GM12878 (cell line): ENCODE measurements at regions not wholly inside any gene's neighbourhood (a gene's known extent, or its start where the extent isn't known, plus 50 kb on each side); places are given as distances from the start of the nearest gene placed in this dataset.

Experiments used
- ATAC-seq: fragments of 200-7000 bp; cut with Tn5 transposase; 3 replicates; pipeline ENCODE4 v1.9.1; 2020; ENCODE audit warnings: mild to moderate bottlenecking, moderate library complexity
- BruUV-seq: library from RNA; stranded (reverse); fragments of 400-500 nt; replicated peaks from 2 replicates; lab custom pipeline; 2021; lab: Mats Ljungman, UMichigan
- CTCF ChIA-PET: fragments of 300-600 bp; sonication (Branson Sonifier 250); formaldehyde crosslinking; extraction: SDS; loops from one replicate; lab custom pipeline; 2021; ENCODE audit warnings: inconsistent platforms; lab: Yijun Ruan, JAX
- POLR2A ChIA-PET: fragments of 350-600 bp; formaldehyde crosslinking; extraction: SDS; loops from one replicate; lab custom pipeline; 2021; ENCODE audit warnings: inconsistent platforms; lab: Charles Lee
- RAD21 ChIA-PET: fragments of 300-600 bp; sonication (Branson Sonifier 250); formaldehyde crosslinking; loops from one replicate; lab custom pipeline; 2023; ENCODE audit warnings: antibody characterized with exemption; ENCODE audit not compliant: unreplicated experiment; lab: Charles Lee
- SMC1A ChIA-PET: fragments of 300-600 bp; sonication (Branson Sonifier 250); formaldehyde crosslinking; loops from one replicate; lab custom pipeline; 2023; ENCODE audit not compliant: unreplicated experiment, uncharacterized antibody; lab: Charles Lee
- DNase-seq: peaks from one replicate; pipeline ENCODE4 v3.0.0-alpha.2; 2011; ENCODE audit warnings: low read depth, low spot score
- FAIRE-seq: peaks from 3 replicates; lab custom pipeline; 2011; peaks lifted over from hg19 to GRCh38; lab: Jason Lieb, UNC
- H2AFZ ChIP-seq: 2 replicates; pipeline ENCODE4 v1.6.0; 2011; ENCODE audit warnings: low read depth, low read length, control low read depth; ENCODE audit not compliant: control insufficient read depth
- H3K27ac ChIP-seq: 2 replicates; pipeline ENCODE4 v1.5.1; 2011; ENCODE audit warnings: control low read depth; ENCODE audit not compliant: control insufficient read depth, insufficient read depth
- H3K27me3 ChIP-seq, 2 experiments: replicated peaks in 1 of 2; 2 replicates each; pipeline versions ENCODE4 v1.6.0 to v1.6.1; 2011; ENCODE audit warnings: low read length in 1 of 2; ENCODE audit not compliant: control insufficient read depth in 2 of 2, insufficient read depth in 2 of 2
- H3K36me3 ChIP-seq, 2 experiments: 2 replicates each; pipeline ENCODE4 v1.5.1; 2011; ENCODE audit warnings: low read length in 1 of 2; ENCODE audit not compliant: control insufficient read depth in 2 of 2, insufficient read depth in 2 of 2
- H3K4me1 ChIP-seq: 2 replicates; pipeline ENCODE4 v1.6.1; 2011; ENCODE audit warnings: mild to moderate bottlenecking, low read length, moderate library complexity, mixed read lengths; ENCODE audit not compliant: control insufficient read depth, insufficient read depth
- H3K4me2 ChIP-seq: 2 replicates; pipeline ENCODE4 v1.6.0; 2011; ENCODE audit warnings: control low read depth; ENCODE audit not compliant: control insufficient read depth, insufficient read depth
- H3K4me3 ChIP-seq: fragments of 200-600 bp; sonication (generic); 2 replicates; pipeline ENCODE4 v1.5.1; 2016
- H3K79me2 ChIP-seq: 2 replicates; pipeline ENCODE4 v1.6.0; 2011; ENCODE audit warnings: low read length; ENCODE audit not compliant: control insufficient read depth, insufficient read depth
- H3K9ac ChIP-seq: 2 replicates; pipeline ENCODE4 v1.8.0; 2011; ENCODE audit warnings: low read length, control low read depth, mixed read lengths; ENCODE audit not compliant: control insufficient read depth, insufficient read depth
- H3K9me3 ChIP-seq: replicated peaks from 3 replicates; pipeline ENCODE4 v1.5.1; 2011; ENCODE audit warnings: mild to moderate bottlenecking, low read length; ENCODE audit not compliant: control insufficient read depth, insufficient read depth
- H4K20me1 ChIP-seq: 2 replicates; pipeline ENCODE4 v1.6.0; 2011; ENCODE audit not compliant: control insufficient read depth, insufficient read depth
- EP300 ChIP-seq, 2 experiments: fragments of 150-350 bp in 1 of 2; IDR thresholded peaks; 2 replicates each; pipeline ENCODE4 v1.6.1; 2011 to 2012; ENCODE audit warnings: low read depth in 2 of 2, low read length in 2 of 2, borderline replicate concordance in 1 of 2, improper control_type of control experiment in 1 of 2, inconsistent platforms in 1 of 2; ENCODE audit not compliant: control insufficient read depth in 1 of 2
- HDAC6 ChIP-seq: fragments of 200-600 bp; sonication (generic); IDR thresholded peaks from one replicate; pipeline ENCODE4 v1.8.0; 2017; ENCODE audit warnings: antibody characterized with exemption; ENCODE audit not compliant: unreplicated experiment
- HDGF ChIP-seq: fragments of 450-650 bp; IDR thresholded peaks from 2 replicates; pipeline ENCODE4 v1.6.1; 2016; ENCODE audit warnings: antibody characterized with exemption
- SIX5 ChIP-seq: IDR thresholded peaks from 2 replicates; pipeline ENCODE4 v1.6.1; 2011; ENCODE audit warnings: mild to moderate bottlenecking, low read depth, low read length, moderate library complexity; ENCODE audit not compliant: severe bottlenecking
- TCF3 ChIP-seq: IDR thresholded peaks from 2 replicates; pipeline ENCODE4 v1.6.1; 2012; ENCODE audit warnings: low read depth, mild to moderate bottlenecking, low read length, borderline replicate concordance; ENCODE audit not compliant: insufficient read depth
- WGBS: methylation state at CpG from one replicate; pipeline ENCODE4 v1.1.6; 2016; ENCODE audit warnings: low lambda C conversion rate; ENCODE audit not compliant: insufficient replicate concordance, insufficient coverage; ENCODE audit errors: missing lambda C conversion rate; 5-methylcytosine and 5-hydroxymethylcytosine counted together
- in situ Hi-C: fragments of 300-500 bp; cut with MboI; formaldehyde crosslinking; loops from 9 replicates; pipeline ENCODE4 v1.14.3; 2018; ENCODE audit warnings: mixed read lengths
- intact Hi-C: fragments of 100-400 bp; cut with micrococcal nuclease; formaldehyde crosslinking; loops from one replicate; pipeline ENCODE4 v1.14.2; 2022; ENCODE audit not compliant: unreplicated experiment
- TF ChIP-seq, protein P1 (sequence below): IDR thresholded peaks from 2 replicates; pipeline ENCODE4 v1.6.1; 2012; ENCODE audit warnings: mild to moderate bottlenecking, low read depth, low read length
- TF ChIP-seq, protein P2 (sequence below): IDR thresholded peaks from 2 replicates; pipeline ENCODE4 v1.6.1; 2011; ENCODE audit warnings: low read depth, low read length, improper control_type of control experiment, borderline replicate concordance
- TF ChIP-seq, protein P3 (sequence below): IDR thresholded peaks from 2 replicates; pipeline ENCODE4 v1.6.1; 2012; ENCODE audit warnings: low read depth, low read length, improper control_type of control experiment
- TF ChIP-seq, protein P4 (sequence below): IDR thresholded peaks from 2 replicates; pipeline ENCODE4 v1.6.1; 2012; ENCODE audit warnings: improper control_type of control experiment, low read depth, low read length; ENCODE audit not compliant: insufficient replicate concordance

DNA sequence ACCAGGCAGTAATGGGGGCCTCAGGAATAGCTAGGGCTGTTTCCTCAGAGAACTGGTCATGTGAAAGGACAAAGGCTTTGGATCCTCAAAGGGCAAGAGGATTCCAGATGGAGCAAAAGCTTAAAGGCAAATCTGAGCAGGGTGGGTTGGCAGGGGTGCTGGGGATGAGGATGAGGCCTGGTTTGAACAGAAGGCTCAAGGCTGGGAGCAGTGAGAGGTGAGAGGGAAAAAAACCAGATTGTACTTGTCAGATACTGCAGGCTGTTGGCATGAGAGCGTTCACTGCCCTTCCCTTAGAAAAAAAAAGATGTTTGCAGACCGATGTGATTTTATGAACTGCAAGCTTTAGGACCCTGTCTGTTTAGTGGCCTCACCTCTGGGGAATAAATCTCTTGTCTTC lies 63.4 kb downstream of the PABIR2 start:
- SMC1A ChIA-PET = interaction anchor here (0.7 kb wide), 1 partner anchor 30 kb away, joined by 3 read pairs; no protein-coding TSS in a partner anchor
- H2AFZ ChIP-seq = no peak overlapping the region
- no peaks in the 10 kb centered on the region for H4K20me1 ChIP-seq
- in situ Hi-C loops = no loop called here
- no peaks in the 10 kb centered on the region for H3K4me1 ChIP-seq
- no TSS peak for BruUV-seq
- POLR2A ChIA-PET = no interaction called here
- no peak overlapping the region for H3K27ac ChIP-seq
- H3K4me3 ChIP-seq = no peak overlapping the region
- H3K9ac ChIP-seq = no peak overlapping the region
- ATAC-seq = no peak
- intact Hi-C loops = no loop called here
- no peak for DNase-seq
- no peaks in the 10 kb centered on the region for H3K27me3 ChIP-seq
- H3K79me2 ChIP-seq = no peaks in the 10 kb centered on the region
- no peak for FAIRE-seq
- no peak overlapping the region for H3K4me2 ChIP-seq
- RAD21 ChIA-PET = no interaction called here
- H3K36me3 ChIP-seq = no peaks in the 10 kb centered on the region
- WGBS = 33% methylated on average over 2 of the region's 2 CpGs
- CTCF ChIA-PET = no interaction called here
- TF ChIP-seq, protein P1, sequence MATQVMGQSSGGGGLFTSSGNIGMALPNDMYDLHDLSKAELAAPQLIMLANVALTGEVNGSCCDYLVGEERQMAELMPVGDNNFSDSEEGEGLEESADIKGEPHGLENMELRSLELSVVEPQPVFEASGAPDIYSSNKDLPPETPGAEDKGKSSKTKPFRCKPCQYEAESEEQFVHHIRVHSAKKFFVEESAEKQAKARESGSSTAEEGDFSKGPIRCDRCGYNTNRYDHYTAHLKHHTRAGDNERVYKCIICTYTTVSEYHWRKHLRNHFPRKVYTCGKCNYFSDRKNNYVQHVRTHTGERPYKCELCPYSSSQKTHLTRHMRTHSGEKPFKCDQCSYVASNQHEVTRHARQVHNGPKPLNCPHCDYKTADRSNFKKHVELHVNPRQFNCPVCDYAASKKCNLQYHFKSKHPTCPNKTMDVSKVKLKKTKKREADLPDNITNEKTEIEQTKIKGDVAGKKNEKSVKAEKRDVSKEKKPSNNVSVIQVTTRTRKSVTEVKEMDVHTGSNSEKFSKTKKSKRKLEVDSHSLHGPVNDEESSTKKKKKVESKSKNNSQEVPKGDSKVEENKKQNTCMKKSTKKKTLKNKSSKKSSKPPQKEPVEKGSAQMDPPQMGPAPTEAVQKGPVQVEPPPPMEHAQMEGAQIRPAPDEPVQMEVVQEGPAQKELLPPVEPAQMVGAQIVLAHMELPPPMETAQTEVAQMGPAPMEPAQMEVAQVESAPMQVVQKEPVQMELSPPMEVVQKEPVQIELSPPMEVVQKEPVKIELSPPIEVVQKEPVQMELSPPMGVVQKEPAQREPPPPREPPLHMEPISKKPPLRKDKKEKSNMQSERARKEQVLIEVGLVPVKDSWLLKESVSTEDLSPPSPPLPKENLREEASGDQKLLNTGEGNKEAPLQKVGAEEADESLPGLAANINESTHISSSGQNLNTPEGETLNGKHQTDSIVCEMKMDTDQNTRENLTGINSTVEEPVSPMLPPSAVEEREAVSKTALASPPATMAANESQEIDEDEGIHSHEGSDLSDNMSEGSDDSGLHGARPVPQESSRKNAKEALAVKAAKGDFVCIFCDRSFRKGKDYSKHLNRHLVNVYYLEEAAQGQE = no peak
- TF ChIP-seq, protein P2, sequence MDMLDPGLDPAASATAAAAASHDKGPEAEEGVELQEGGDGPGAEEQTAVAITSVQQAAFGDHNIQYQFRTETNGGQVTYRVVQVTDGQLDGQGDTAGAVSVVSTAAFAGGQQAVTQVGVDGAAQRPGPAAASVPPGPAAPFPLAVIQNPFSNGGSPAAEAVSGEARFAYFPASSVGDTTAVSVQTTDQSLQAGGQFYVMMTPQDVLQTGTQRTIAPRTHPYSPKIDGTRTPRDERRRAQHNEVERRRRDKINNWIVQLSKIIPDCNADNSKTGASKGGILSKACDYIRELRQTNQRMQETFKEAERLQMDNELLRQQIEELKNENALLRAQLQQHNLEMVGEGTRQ = no peak
- TF ChIP-seq EP300 (IDR thresholded peaks at IDR 0.05; ENCODE audit: borderline replicate concordance in 1 of 2, control insufficient read depth in 1 of 2, low read depth in 2 of 2, low read length in 2 of 2) (no peak), SIX5 (no peak), HDAC6 (no peak), TCF3 (no peak), HDGF (no peak)
- TF ChIP-seq, protein P3, sequence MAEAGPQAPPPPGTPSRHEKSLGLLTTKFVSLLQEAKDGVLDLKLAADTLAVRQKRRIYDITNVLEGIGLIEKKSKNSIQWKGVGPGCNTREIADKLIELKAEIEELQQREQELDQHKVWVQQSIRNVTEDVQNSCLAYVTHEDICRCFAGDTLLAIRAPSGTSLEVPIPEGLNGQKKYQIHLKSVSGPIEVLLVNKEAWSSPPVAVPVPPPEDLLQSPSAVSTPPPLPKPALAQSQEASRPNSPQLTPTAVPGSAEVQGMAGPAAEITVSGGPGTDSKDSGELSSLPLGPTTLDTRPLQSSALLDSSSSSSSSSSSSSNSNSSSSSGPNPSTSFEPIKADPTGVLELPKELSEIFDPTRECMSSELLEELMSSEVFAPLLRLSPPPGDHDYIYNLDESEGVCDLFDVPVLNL = no peak
- TF ChIP-seq, protein P4, sequence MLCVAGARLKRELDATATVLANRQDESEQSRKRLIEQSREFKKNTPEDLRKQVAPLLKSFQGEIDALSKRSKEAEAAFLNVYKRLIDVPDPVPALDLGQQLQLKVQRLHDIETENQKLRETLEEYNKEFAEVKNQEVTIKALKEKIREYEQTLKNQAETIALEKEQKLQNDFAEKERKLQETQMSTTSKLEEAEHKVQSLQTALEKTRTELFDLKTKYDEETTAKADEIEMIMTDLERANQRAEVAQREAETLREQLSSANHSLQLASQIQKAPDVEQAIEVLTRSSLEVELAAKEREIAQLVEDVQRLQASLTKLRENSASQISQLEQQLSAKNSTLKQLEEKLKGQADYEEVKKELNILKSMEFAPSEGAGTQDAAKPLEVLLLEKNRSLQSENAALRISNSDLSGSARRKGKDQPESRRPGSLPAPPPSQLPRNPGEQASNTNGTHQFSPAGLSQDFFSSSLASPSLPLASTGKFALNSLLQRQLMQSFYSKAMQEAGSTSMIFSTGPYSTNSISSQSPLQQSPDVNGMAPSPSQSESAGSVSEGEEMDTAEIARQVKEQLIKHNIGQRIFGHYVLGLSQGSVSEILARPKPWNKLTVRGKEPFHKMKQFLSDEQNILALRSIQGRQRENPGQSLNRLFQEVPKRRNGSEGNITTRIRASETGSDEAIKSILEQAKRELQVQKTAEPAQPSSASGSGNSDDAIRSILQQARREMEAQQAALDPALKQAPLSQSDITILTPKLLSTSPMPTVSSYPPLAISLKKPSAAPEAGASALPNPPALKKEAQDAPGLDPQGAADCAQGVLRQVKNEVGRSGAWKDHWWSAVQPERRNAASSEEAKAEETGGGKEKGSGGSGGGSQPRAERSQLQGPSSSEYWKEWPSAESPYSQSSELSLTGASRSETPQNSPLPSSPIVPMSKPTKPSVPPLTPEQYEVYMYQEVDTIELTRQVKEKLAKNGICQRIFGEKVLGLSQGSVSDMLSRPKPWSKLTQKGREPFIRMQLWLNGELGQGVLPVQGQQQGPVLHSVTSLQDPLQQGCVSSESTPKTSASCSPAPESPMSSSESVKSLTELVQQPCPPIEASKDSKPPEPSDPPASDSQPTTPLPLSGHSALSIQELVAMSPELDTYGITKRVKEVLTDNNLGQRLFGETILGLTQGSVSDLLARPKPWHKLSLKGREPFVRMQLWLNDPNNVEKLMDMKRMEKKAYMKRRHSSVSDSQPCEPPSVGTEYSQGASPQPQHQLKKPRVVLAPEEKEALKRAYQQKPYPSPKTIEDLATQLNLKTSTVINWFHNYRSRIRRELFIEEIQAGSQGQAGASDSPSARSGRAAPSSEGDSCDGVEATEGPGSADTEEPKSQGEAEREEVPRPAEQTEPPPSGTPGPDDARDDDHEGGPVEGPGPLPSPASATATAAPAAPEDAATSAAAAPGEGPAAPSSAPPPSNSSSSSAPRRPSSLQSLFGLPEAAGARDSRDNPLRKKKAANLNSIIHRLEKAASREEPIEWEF = no peak
- no peaks in the 10 kb centered on the region for H3K9me3 ChIP-seq
